Ovary (tissue), 3 donors: ENCODE measurements at regions not wholly inside any gene's neighbourhood (a gene's known extent, or its start where the extent isn't known, plus 50 kb on each side); places are given as distances from the start of the nearest gene placed in this dataset.

Experiments
- CTCF ChIP-seq, 3 donors: fragments of 450-650 bp in 2 of 3; fragments of 200-600 bp in 1 of 3; IDR thresholded peaks; one replicate each; pipeline versions ENCODE4 v1.5.1 to v1.8.0; 2016 to 2022; ENCODE audit warnings: antibody characterized with exemption in 3 of 3, mild to moderate bottlenecking in 1 of 3
- EP300 ChIP-seq: sonication (generic); formaldehyde crosslinking; IDR thresholded peaks from one replicate; pipeline ENCODE4 v1.6.1; 2017; ENCODE audit warnings: antibody characterized with exemption
- POLR2A ChIP-seq: fragments of 450-650 bp; IDR thresholded peaks from one replicate; pipeline ENCODE4 v1.6.1; 2017; ENCODE audit warnings: antibody characterized with exemption, mild to moderate bottlenecking, moderate library complexity
- donor health status: DM: no; HTN: no; CAD: no.

- TF ChIP-seq CTCF (IDR thresholded peaks at IDR 0.05) (no peak), POLR2A (no peak), EP300 (no peak)
These were observed 155.7 kb upstream of the ETAA1 start for GRCh38 chr2:67241453-67241852.
